Adrenal gland (tissue), 9 donors: ENCODE measurements at regions not wholly inside any gene's neighbourhood (a gene's known extent, or its start where the extent isn't known, plus 50 kb on each side); places are given as distances from the start of the nearest gene placed in this dataset.

Experiments
- DNase-seq, 7 donors: peaks; one replicate each; pipeline ENCODE4 v3.0.0-alpha.2; 2019 to 2020
- H3K27ac ChIP-seq, 5 donors: fragments of 200-600 bp; sonication (generic) in 4 of 5; 1 replicate in 3 of 5; 2 replicates in 2 of 5; pipeline versions ENCODE4 v1.5.1 to v1.8.0; 2016 to 2020; ENCODE audit warnings: mild to moderate bottlenecking in 1 of 5
- H3K27me3 ChIP-seq: fragments of 200-600 bp; 2 replicates; pipeline ENCODE4 v1.8.0; 2021
- H3K36me3 ChIP-seq, 2 donors: fragments of 200-600 bp; replicated peaks in 1 of 2; 1 replicate in 1 of 2; 2 replicates in 1 of 2; pipeline versions ENCODE4 v1.5.1 to v1.8.0; 2018 to 2022
- H3K4me1 ChIP-seq, 2 donors: fragments of 200-600 bp; replicated peaks in 1 of 2; 1 replicate in 1 of 2; 2 replicates in 1 of 2; pipeline versions ENCODE4 v1.5.1 to v1.8.0; 2018 to 2021
- H3K4me3 ChIP-seq, 4 donors: fragments of 200-600 bp; sonication (generic) in 3 of 4; one replicate each; pipeline ENCODE4 v1.5.1; 2016 to 2018
- H3K9me3 ChIP-seq, 3 donors: fragments of 200-600 bp; sonication (generic) in 1 of 3; replicated peaks in 1 of 3; 1 replicate in 2 of 3; 2 replicates in 1 of 3; pipeline versions ENCODE4 v1.5.1 to v1.8.0; 2016 to 2021
- POLR2A ChIP-seq, 2 donors: fragments of 450-650 bp; IDR thresholded peaks; one replicate each; pipeline ENCODE4 v1.6.1; 2017; ENCODE audit warnings: antibody characterized with exemption in 2 of 2, mild to moderate bottlenecking in 2 of 2, moderate library complexity in 1 of 2
- WGBS, 4 donors: extraction: QIAGEN DNeasy Blood & Tissue Kit in 2 of 4; methylation state at CpG; one replicate each; pipeline versions ENCODE4 v1.1.5 to v1.1.7; 2013 to 2017; 5-methylcytosine and 5-hydroxymethylcytosine counted together
- intact Hi-C, 2 donors: fragments of 100-400 bp; cut with DNase I; formaldehyde crosslinking; loops; one replicate each; pipeline versions ENCODE4 v1.14.1 to v1.15.0; 2022 to 2023
- TF ChIP-seq, protein P1 (sequence below), 6 experiments: fragments of 450-650 bp in 4 of 6; fragments of 200-600 bp in 2 of 6; sonication (generic) in 1 of 6; IDR thresholded peaks; 1 replicate in 5 of 6; 2 replicates in 1 of 6; pipeline versions ENCODE4 v1.5.1 to v1.8.0; 2016 to 2021; ENCODE audit warnings: antibody characterized with exemption in 6 of 6, mild to moderate bottlenecking in 2 of 6, moderate library complexity in 1 of 6
- donor health status: healthy with polysubstance abuse.
- donor health status: Bipolar disorder and iron deficiency.
- donor health status: DM: yes; HTN: yes; CAD: no.
- donor health status: DM: no; HTN: no; CAD: no.
- donor health status: DM: no; HTN: no; CAD: no.

DNA sequence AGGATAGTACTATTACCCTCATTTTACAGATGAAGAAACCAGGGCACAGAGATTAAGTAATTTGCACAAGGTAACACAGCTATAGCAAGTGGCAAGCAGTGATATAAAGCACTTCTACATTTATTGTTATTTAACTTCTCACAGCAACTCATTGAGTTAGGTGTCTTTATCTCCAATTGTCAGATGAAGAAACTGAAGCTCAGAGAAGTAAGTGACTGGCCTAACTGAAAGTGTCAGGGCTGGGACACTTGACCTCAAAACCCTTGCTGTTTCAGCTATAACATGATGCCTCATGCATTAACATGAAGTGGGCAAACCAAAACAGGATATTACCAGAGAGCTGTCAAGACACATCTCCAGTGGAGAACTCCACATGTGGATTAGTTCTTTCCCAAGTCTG, 65.8 kb upstream of the LEKR1 start:
- no peak overlapping the region for H3K27ac ChIP-seq
- H3K36me3 ChIP-seq = no peaks in the 10 kb centered on the region
- H3K9me3 ChIP-seq = no peaks in the 10 kb centered on the region
- no peak overlapping the region for H3K4me3 ChIP-seq
- TF ChIP-seq, protein P1, sequence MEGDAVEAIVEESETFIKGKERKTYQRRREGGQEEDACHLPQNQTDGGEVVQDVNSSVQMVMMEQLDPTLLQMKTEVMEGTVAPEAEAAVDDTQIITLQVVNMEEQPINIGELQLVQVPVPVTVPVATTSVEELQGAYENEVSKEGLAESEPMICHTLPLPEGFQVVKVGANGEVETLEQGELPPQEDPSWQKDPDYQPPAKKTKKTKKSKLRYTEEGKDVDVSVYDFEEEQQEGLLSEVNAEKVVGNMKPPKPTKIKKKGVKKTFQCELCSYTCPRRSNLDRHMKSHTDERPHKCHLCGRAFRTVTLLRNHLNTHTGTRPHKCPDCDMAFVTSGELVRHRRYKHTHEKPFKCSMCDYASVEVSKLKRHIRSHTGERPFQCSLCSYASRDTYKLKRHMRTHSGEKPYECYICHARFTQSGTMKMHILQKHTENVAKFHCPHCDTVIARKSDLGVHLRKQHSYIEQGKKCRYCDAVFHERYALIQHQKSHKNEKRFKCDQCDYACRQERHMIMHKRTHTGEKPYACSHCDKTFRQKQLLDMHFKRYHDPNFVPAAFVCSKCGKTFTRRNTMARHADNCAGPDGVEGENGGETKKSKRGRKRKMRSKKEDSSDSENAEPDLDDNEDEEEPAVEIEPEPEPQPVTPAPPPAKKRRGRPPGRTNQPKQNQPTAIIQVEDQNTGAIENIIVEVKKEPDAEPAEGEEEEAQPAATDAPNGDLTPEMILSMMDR (IDR thresholded peaks at IDR 0.05) = no peak
- TF ChIP-seq POLR2A (IDR thresholded peaks at IDR 0.05) = no peak
- no peak for DNase-seq
- intact Hi-C loops = no loop called here
- no peaks in the 10 kb centered on the region for H3K27me3 ChIP-seq
- H3K4me1 ChIP-seq = no peaks in the 10 kb centered on the region

DNA sequence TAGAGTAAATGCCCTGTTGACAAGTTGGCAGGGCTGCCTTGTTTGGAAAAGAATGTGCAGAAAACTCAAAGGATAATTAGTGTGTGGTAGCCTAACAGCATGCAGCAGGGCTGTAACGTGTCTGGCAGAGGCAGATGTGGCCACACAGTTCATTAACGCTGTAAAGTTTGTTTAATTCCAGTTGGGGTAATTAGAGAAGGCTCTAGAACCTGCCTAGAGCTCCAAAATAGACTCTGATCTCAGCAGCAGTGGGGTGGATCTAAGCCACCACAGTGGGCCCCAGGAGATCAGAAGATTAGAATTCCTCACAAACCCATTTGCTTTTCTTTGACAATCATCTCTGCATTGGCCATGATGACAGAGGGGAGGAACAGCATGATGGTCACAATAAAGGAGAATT, 65.1 kb upstream of the LEKR1 start:
- Histone ChIP-seq H3K36me3 (no peaks in the 10 kb centered on the region), H3K9me3 (no peaks in the 10 kb centered on the region), H3K4me1 (no peaks in the 10 kb centered on the region), H3K4me3 (no peak overlapping the region), H3K27ac (no peak overlapping the region), H3K27me3 (no peaks in the 10 kb centered on the region)
- no peak for DNase-seq
- intact Hi-C loops = no loop called here
- no peak for TF ChIP-seq POLR2A (IDR thresholded peaks at IDR 0.05)
- TF ChIP-seq, protein P1 (IDR thresholded peaks at IDR 0.05) = no peak
- WGBS, 4 donors = 70 to 84% (median 76%) methylated on average over 2 of the region's 2 CpGs

DNA sequence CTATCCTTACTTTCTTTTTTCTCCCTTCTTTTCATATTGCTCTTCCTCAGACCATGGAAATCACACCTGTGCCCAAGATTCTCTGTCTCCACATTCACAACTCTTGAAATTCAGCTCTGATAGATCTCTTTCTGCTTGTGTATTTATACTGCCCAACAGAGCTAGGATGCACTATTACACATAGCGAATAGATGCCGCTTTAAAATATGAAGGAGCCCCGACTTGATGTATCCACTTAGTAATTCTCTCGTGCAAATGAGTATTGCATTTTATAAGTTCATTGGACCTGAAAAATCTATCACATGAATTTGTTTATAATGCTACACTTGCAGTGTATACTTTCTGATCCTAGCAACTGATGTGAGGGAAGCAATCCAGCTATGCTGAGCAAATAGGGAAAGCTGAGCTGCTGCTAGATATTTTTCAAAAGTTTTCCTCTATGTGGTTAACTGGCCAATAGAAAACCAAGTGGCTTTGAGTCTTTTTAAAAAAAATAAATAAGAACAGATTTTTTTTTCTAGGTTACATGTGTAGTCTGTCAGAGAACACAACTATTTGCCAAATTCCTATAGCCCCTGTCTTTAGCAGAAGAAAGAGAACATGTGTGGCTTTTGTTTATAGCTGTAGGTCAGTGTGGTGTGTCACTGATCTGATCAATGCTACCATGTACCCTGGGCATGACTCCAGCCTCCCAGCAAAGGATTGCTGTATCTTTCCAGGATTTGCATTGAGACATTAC, 64.3 kb upstream of the LEKR1 start:
- H3K27me3 ChIP-seq = no peaks in the 10 kb centered on the region
- H3K27ac ChIP-seq = no peak overlapping the region
- no peak for TF ChIP-seq POLR2A (IDR thresholded peaks at IDR 0.05)
- TF ChIP-seq, protein P1 (IDR thresholded peaks at IDR 0.05) = no peak
- H3K9me3 ChIP-seq = no peaks in the 10 kb centered on the region
- 66 to 69% (median 68%) methylated on average over 4 of the region's 4 CpGs for WGBS, 4 donors
- H3K4me1 ChIP-seq = no peaks in the 10 kb centered on the region
- no peaks in the 10 kb centered on the region for H3K36me3 ChIP-seq
- DNase-seq = no peak
- H3K4me3 ChIP-seq = no peak overlapping the region
- intact Hi-C loops = no loop called here

DNA sequence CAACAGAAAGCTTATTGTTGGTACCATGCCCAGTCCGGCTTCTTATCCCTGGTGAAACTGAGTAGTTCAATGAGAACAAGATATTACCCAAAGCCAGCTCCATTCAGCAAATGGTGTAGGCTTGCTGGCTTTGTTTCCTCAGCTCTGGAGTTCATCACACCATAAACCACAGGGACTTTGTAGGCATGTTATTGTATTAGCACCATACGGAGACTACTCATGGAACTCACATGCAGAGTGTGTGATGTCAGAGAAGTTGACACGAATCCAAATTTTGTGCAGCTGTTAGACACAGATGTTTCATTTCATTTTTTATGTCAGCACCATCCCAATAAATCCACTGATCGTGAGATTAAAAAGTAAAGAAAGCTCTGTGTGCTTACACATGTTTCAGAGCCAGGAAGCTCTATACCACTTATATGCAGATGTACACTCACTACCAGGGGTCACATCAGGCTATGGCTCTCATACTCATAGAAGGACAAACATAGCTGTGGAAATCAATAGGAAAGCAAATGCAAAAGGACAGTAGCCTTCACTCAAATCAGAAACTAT, 63.4 kb upstream of the LEKR1 start:
- H3K4me1 ChIP-seq = no peaks in the 10 kb centered on the region
- intact Hi-C loops = no loop called here
- WGBS, 4 donors = 68 to 73% (median 70%) methylated on average over 4 of the region's 4 CpGs
- no peak overlapping the region for H3K27ac ChIP-seq
- DNase-seq = no peak
- no peaks in the 10 kb centered on the region for H3K9me3 ChIP-seq
- TF ChIP-seq, protein P1 (IDR thresholded peaks at IDR 0.05) = no peak
- no peak for TF ChIP-seq POLR2A (IDR thresholded peaks at IDR 0.05)
- H3K36me3 ChIP-seq = no peaks in the 10 kb centered on the region
- no peaks in the 10 kb centered on the region for H3K27me3 ChIP-seq
- H3K4me3 ChIP-seq = no peak overlapping the region
